GM18868 (cell line): ENCODE measurements at regions not wholly inside any gene's neighbourhood (a gene's known extent, or its start where the extent isn't known, plus 50 kb on each side); places are given as distances from the start of the nearest gene placed in this dataset.

Experiments used
- ATAC-seq: cut with Tn5 transposase; IDR thresholded peaks from one replicate; pipeline ENCODE4 v1.9.1; 2021; ENCODE audit warnings: mild to moderate bottlenecking, moderate library complexity; ENCODE audit not compliant: unreplicated experiment

DNA sequence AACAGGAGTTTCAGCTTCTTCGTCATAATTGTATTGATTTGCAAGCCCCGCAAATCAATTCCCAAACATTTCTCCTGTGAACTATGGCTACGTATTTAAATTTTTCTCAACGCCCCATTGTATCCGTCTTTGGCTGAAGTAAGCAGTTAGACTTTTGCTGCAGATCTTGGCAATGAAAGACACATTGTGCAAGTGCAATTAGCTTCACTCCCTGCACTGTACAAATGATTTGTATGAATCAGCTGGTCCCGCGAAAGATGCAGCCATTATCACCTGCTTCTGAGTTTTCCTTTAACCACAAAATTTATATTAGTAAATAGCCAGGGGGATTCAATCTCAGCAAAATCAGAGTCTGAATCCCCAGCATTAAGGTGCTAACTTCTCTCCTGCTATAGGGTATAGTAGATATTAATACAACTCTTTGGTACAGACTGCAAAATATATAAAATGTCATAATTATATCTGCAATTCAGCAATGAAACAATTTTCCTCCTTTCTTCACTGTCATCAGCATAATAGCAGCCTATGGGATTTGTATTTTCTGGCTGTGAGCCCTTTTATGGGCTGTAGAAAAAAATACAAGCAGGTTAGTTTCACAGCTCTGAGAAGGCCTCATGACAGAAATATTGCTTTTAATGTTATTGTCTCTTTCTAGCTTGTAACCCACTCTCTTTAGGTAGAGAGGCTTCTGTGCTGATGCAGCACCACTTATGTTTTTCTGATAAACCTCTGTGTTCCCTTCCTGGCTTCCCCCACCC lies 68.4 kb upstream of the SMARCA2 start:
- ATAC-seq: no peak

DNA sequence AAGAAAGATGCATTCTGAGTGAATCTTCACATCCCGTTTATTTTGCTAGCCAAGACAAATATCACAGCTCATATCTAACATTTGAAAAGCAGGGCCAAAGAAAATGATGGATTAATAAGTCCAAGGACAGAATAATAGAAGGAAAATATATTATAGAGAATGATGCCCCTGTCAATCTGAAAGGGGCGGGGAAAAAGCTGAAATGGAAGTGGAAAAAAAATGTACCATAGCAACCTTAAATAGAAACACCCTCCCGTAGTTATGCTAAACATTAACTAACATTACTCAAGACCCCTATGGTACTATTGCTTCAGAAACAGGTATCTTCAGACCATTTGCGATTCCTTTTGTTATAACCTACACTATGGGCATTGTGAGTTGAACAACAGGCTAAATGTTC lies 67.7 kb upstream of the SMARCA2 start:
- no peak for ATAC-seq

DNA sequence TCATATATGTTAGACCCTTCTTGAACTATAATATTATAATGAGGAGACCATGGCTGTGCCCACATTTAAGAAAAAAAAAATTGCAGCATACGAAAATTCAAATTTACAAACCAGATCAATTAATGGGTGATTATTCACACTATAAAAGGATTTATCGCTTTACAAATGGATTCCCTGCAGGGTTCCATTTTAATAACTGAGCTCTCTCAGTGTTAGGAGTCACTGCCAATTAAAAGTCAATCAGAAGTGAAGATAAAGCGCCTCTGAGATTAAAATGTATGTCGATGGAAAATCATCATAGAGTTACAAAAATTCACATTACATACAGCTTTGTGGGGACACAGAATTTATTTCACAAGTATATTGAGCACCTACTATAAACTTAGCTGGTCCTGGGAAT lies 66.6 kb upstream of the SMARCA2 start:
- no peak for ATAC-seq

DNA sequence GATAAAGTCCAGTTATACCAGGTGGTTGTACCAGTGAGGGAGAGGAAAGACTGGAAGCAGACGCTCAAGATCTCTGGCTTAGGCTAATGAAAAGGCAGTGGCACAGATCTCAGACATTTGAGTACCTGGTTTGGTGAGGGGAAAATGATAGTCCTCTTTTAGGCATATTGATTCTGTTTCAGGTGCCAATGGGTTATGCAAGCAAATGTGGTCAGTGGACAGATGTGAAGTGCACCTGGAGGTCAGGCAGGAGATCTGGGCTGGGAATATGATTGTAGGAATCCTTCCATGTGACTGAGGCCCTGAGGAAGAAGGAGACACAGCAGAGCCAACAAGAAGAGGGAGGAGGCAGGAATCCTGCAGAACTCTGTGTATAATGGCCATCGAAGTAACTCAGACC lies 63.7 kb upstream of the SMARCA2 start:
- no peak for ATAC-seq

DNA sequence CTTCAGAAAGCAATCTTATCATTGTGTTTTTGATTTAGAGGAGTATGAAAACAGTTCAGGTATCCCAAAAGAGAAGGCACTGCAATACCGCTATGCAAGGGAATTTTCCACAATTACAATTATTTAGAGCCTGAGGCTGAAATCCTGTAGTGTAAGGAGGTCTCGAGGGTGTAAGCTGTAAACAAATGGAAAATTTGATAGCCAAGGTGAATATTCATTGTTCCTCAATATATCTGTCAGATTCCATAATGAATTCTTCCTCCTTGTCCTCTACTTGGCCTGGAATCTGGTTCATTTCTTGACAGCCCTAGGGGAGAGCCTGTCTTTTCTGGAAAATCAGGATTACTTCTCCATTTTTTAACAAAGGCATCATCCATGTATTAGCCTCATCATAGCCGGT lies 63.1 kb upstream of the SMARCA2 start:
- no peak for ATAC-seq

DNA sequence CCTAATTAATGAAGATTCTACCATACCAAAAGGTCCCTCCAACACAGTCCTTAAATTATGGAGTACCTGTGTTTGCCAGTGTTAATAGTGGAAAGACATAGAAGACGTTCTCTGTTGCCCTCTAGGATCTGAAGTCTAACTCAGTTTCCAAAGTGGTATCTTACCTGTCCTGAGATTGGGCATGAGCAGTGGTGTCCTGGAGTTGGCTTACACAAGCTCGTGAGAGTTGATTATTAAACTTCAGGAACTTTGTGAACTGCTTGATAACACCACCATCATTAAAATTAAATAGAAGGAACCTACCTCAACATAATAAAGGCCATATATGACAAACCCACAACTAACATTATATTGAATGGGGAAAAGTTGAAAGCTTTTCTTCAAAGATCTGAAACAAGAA lies 60.9 kb upstream of the SMARCA2 start:
- ATAC-seq: no peak

DNA sequence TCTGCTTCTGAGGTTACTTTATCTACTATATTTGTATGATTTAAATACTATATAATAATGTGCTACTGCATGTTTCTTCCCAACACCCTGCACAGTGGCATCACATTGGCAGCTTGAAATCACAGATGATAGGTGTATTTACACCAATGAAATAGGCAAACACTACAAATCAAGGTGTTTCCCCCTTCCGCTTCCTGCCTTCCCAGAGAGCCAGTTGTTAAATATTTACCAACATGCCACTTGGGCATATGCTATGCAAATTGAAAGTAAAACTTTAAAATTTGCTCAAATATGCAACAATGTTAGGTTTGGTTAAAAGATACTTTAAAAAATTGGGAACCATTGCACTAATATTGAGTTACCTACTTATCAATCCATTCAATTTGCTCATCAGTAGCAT lies 58.2 kb upstream of the SMARCA2 start:
- no peak for ATAC-seq

DNA sequence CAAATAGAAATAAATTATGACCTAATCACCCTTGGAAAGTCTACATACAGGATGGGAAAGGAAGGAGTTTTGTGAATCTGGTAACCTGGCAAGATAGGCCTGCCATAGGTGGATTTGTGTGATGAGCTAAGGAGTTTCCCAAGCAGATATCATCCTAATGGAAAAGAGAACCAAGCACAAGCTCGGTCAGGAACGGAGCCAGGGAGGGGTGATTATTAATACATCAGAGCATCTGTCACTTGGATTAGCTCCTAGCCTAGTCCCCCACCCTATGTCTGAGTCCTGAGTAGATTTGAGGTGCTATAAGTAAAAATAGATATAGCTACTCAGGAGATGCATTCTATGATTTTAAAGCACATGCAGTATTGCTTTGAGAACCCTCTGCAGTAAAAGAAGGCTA lies 57.3 kb upstream of the SMARCA2 start:
- no peak for ATAC-seq

DNA sequence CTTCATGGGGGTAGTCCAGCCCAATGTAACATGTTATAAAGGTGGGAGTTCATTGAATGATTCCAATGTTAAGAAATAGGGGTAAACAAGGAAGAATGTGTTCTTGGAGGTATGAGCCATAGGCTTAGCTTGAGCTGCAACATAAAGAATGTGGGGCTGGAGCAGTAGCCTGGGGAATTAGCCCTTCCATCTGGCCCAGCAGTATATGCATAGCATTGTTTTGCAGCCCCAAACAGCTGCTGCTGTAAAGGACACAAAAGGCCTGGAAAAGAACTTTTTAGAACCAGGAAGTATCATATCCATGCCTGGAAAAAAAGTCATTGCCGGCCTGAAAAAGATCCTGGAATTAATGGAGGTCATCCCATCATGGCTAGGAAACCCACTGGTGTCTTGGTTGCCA lies 55.8 kb upstream of the SMARCA2 start:
- no peak for ATAC-seq

DNA sequence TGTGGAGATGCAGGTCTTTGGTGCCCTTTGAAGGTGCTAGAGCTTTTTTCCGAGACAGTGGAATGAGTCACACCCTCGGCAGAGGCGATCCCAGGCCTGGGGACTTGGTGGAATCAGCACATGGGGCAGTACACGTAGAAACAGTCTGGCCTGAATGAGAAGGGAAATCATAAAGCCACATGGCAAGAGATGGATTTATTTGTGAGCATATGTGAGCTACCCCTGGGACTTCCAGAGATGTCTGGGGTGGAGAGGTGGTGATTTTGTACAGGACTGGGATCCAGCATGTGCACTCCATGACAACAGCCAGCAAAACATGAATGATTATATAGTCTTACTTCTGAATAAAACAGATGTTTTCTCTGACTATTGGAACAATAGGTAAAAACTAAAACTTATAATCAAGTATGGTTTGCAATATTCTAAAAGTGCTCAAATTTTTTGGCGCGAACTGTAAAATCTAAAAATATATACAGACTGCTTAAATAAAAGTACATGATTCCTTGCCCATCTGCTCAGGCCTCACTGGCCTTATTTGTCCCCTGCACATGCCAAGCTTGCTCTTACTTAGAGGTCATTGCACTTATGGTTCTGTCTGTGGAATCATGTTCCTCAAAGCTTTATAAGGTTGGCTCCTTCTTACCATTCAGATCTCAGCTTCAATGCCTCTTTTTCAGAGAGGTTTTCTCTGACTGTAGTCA lies 54.7 kb upstream of the SMARCA2 start:
- no peak for ATAC-seq

DNA sequence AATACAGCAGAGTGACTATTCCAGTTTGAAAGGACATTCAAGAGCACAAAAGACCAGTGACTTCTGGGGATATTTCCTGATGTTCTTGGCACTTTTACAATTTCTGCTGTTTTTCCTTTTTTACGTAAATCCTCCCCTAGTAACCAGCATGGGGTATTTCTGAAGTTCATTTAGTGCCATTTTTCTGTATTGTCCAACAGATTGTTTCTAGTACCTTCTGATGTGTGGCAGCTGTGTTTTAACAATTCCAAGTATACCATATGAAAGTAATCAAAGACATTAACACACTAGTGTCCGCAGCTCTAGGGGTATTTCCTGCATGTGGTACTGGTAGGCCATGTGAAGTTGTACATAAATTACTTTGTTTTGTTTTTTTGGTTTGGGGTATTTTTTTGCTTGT lies 53.0 kb upstream of the SMARCA2 start:
- ATAC-seq: no peak

DNA sequence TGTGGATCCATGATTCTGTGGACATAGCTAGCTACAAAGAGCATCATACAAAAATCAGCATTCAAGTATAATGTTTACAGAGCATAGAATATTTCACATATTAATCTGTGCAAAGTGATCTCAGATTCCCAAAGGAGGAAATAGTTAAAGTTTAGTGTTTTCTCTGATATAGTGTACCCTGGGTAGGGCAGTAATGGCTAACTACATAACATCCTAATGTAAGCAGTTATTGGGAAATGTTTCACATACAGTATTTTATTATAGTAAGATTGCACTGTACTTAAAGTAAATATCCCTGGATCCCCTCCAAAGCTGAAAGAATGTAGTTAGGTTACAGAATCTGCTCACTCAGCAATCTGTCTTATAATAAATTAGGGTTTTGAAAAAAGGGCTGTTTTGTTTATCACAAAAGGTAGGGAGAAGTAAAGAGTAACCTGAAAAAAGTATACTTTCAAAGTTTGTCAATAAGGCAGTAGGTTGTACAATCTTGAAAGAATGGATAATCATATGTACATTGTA lies 52.5 kb upstream of the SMARCA2 start:
- no peak for ATAC-seq

DNA sequence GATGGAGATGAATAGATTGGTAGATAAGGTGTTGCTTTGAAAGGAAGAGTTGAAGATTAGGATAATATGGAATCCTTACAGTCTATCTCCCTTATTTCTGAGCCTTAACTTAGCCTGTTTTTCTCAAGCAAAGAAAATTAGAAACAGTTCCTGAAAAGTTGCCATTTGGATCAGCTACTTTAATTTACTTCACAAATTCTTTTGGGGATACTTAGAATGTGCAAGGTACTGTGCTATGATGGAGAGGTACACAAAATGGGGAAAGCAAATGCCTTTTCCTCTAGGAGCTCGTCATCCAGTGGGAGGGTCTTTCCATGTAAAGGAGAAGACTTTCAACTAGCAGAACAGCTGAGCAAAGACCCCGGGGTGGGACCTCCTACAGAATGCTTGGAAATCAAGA lies 51.1 kb upstream of the SMARCA2 start:
- no peak for ATAC-seq
